Testis (tissue), 2 donors: ENCODE measurements at regions not wholly inside any gene's neighbourhood (a gene's known extent, or its start where the extent isn't known, plus 50 kb on each side); places are given as distances from the start of the nearest gene placed in this dataset.

ENCODE experiments used
- DNase-seq: peaks from one replicate; pipeline ENCODE4 v3.0.0-alpha.2; 2019
- H3K27ac ChIP-seq, 2 donors: fragments of 200-600 bp; sonication (generic); one replicate each; pipeline ENCODE4 v1.5.1; 2019
- H3K27me3 ChIP-seq: fragments of 200-600 bp; sonication (generic); one replicate; pipeline ENCODE4 v1.5.1; 2019
- H3K36me3 ChIP-seq: fragments of 200-600 bp; sonication (generic); one replicate; pipeline ENCODE4 v1.5.1; 2017; ENCODE audit warnings: low read depth; ENCODE audit errors: missing control alignments
- H3K4me1 ChIP-seq: fragments of 200-600 bp; sonication (generic); one replicate; pipeline ENCODE4 v1.5.1; 2019
- H3K4me3 ChIP-seq, 2 donors: fragments of 200-600 bp; sonication (generic); one replicate each; pipeline ENCODE4 v1.5.1; 2017 to 2019
- H3K9me3 ChIP-seq: fragments of 200-600 bp; sonication (generic); one replicate; pipeline ENCODE4 v1.5.1; 2017
- CTCF ChIP-seq, 3 experiments: fragments of 450-650 bp in 2 of 3; fragments of 200-600 bp in 1 of 3; sonication (generic) in 1 of 3; IDR thresholded peaks; one replicate each; pipeline ENCODE4 v1.5.1; 2016 to 2019; ENCODE audit warnings: antibody characterized with exemption in 3 of 3, mild to moderate bottlenecking in 2 of 3, moderate library complexity in 1 of 3
- POLR2A ChIP-seq: fragments of 450-650 bp; IDR thresholded peaks from one replicate; pipeline ENCODE4 v1.6.1; 2017; ENCODE audit warnings: antibody characterized with exemption, mild to moderate bottlenecking, moderate library complexity
- WGBS, 2 donors: methylation state at CpG; one replicate each; pipeline ENCODE4 v1.1.5; 2018; 5-methylcytosine and 5-hydroxymethylcytosine counted together
- intact Hi-C: fragments of 100-400 bp; cut with DNase I; formaldehyde crosslinking; loops from one replicate; pipeline ENCODE4 v1.15.1; 2023; ENCODE audit warnings: low total_unique reads

- Histone ChIP-seq H3K36me3 (no peaks in the 10 kb centered on the region), H3K27me3 (no peaks in the 10 kb centered on the region), H3K4me1 (no peaks in the 10 kb centered on the region), H3K27ac (no peak overlapping the region), H3K4me3 (no peak overlapping the region), H3K9me3 (no peaks in the 10 kb centered on the region)
- WGBS, 2 donors: 90 to 92% methylated on average over 9 of the region's 9 CpGs
- intact Hi-C loops: no loop called here
- DNase-seq: no peak
- no peak for TF ChIP-seq POLR2A
Measured at GRCh38 chr1:95339377-95339776, 105.4 kb downstream of the RWDD3 start.

- DNase-seq: no peak
- H3K9me3 ChIP-seq: no peaks in the 10 kb centered on the region
- no peaks in the 10 kb centered on the region for H3K4me1 ChIP-seq
- intact Hi-C loops: no loop called here
- TF ChIP-seq CTCF (IDR thresholded peaks at IDR 0.05): no peak
- no peak for TF ChIP-seq POLR2A
- no peaks in the 10 kb centered on the region for H3K27me3 ChIP-seq
- no peak overlapping the region for H3K4me3 ChIP-seq
- 60 to 73% methylated on average over 2 of the region's 2 CpGs for WGBS, 2 donors
- H3K27ac ChIP-seq: no peak overlapping the region
- no peaks in the 10 kb centered on the region for H3K36me3 ChIP-seq
Measured at GRCh38 chr1:95340061-95340460, 106.1 kb downstream of the RWDD3 start.

GRCh38 chr1:95352767-95353166, 118.8 kb downstream of the RWDD3 start:
- intact Hi-C loops: no loop called here
- Histone ChIP-seq H3K9me3 (no peaks in the 10 kb centered on the region), H3K4me3 (no peak overlapping the region), H3K27ac (no peak overlapping the region), H3K4me1 (no peaks in the 10 kb centered on the region), H3K27me3 (no peaks in the 10 kb centered on the region), H3K36me3 (no peaks in the 10 kb centered on the region)
- 75 to 80% methylated on average over 2 of the region's 2 CpGs for WGBS, 2 donors
- no peak for DNase-seq
- TF ChIP-seq POLR2A (no peak), CTCF (IDR thresholded peaks at IDR 0.05) (no peak)

- no peak for DNase-seq
- Histone ChIP-seq H3K27me3 (no peaks in the 10 kb centered on the region), H3K9me3 (no peaks in the 10 kb centered on the region), H3K27ac (no peak overlapping the region), H3K4me1 (no peaks in the 10 kb centered on the region), H3K4me3 (no peak overlapping the region), H3K36me3 (no peaks in the 10 kb centered on the region)
- 52 to 58% methylated on average over 3 of the region's 3 CpGs for WGBS, 2 donors
- TF ChIP-seq POLR2A (no peak), CTCF (IDR thresholded peaks at IDR 0.05) (no peak)
- intact Hi-C loops: no loop called here
Measured at GRCh38 chr1:95353194-95353593, 119.2 kb downstream of the RWDD3 start.

- Histone ChIP-seq H3K27me3 (no peaks in the 10 kb centered on the region), H3K9me3 (no peaks in the 10 kb centered on the region), H3K4me3 (no peak overlapping the region), H3K27ac (no peak overlapping the region), H3K36me3 (no peaks in the 10 kb centered on the region), H3K4me1 (no peaks in the 10 kb centered on the region)
- intact Hi-C loops: no loop called here
- 78 to 95% methylated on average over 1 of the region's 1 CpG for WGBS, 2 donors
- no peak for DNase-seq
- TF ChIP-seq CTCF (IDR thresholded peaks at IDR 0.05): no peak
- no peak for TF ChIP-seq POLR2A
Measured at GRCh38 chr1:95364546-95364945, 130.5 kb downstream of the RWDD3 start.
